Thoracic aorta (tissue), 2 donors: ENCODE measurements at regions not wholly inside any gene's neighbourhood (a gene's known extent, or its start where the extent isn't known, plus 50 kb on each side); places are given as distances from the start of the nearest gene placed in this dataset.
A peak's percentile ranks its signal among the peaks of the same experiment; 100 is the strongest.

Source experiments
- ATAC-seq: fragments of 150-250 bp; one replicate; pipeline ENCODE4 v1.8.0; 2017; ENCODE audit warnings: low read depth; ENCODE audit not compliant: insufficient number of reproducible peaks, low FRiP score
- DNase-seq: peaks from one replicate; pipeline ENCODE4 v3.0.0-alpha.2; 2020; ENCODE audit warnings: low spot score
- H3K27ac ChIP-seq, 2 donors: fragments of 200-600 bp; sonication (generic); 1 replicate in 1 of 2; 2 replicates in 1 of 2; pipeline ENCODE4 v1.5.1; 2016; ENCODE audit warnings: mild to moderate bottlenecking in 2 of 2, moderate library complexity in 2 of 2
- H3K27me3 ChIP-seq: fragments of 200-600 bp; sonication (generic); replicated peaks from 2 replicates; pipeline ENCODE4 v1.6.0; 2016; ENCODE audit warnings: mild to moderate bottlenecking; ENCODE audit not compliant: insufficient read depth
- H3K36me3 ChIP-seq: fragments of 200-600 bp; sonication (generic); one replicate; pipeline ENCODE4 v1.5.1; 2016
- H3K4me1 ChIP-seq, 2 donors: fragments of 200-600 bp; sonication (generic); 1 replicate in 1 of 2; 2 replicates in 1 of 2; pipeline versions ENCODE4 v1.5.1 to v1.6.0; 2016; ENCODE audit warnings: low read depth in 2 of 2, mild to moderate bottlenecking in 1 of 2; ENCODE audit not compliant: control insufficient read depth in 1 of 2
- H3K4me3 ChIP-seq: fragments of 200-600 bp; sonication (generic); 2 replicates; pipeline ENCODE4 v1.5.1; 2016; ENCODE audit warnings: mild to moderate bottlenecking
- H3K9me3 ChIP-seq: fragments of 200-600 bp; sonication (generic); 2 replicates; pipeline ENCODE4 v1.5.1; 2016
- TF ChIP-seq, protein P1 (sequence below): fragments of 200-600 bp; sonication (generic); IDR thresholded peaks from one replicate; pipeline ENCODE4 v1.5.1; 2019; ENCODE audit warnings: antibody characterized with exemption

DNA sequence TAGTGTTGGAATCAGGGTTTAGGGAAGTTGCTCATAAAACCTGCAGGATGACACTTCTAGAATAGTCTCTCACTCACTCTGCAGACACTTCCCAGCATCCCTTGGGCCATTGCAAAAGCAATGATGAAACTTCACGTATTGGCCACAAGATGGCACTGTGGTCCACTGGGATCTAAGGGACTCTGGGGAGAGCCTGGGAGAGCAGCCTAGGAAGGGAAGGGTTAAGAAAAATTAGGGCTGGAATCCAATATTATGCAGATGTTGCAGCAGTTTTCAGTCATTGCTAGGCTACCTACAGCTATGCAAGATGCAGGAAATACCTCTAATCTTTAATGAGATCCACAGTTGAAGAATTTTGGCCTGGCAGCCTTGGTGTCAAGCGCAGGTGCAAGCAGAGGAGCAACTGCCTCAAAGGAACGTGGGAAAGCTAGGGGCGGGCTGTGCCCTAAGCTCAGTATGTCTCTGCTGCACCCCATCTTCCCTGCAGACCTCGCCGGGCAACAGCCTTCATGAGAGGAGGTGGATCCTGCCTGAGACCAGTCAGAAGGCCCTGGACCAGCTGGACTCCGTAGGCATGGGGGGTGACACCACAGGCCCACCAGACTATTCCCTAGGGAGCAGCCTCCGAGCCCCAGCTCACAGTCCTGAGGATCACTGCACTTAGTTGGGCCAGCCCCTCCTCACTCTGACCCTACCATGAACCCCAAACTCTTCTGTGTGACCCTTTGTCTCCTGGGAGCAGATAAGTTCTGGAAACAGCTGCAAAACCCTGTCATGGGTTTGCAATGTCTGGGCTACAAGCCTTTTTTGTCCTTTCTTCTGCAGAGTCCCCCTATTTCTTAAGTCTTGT is 127.9 kb upstream of the PRSS58 start:
- no peak overlapping the region for H3K27ac ChIP-seq
- DNase-seq (no peak), ATAC-seq (no peak)
- H3K27me3 ChIP-seq, result no peaks in the 10 kb centered on the region
- no peaks in the 10 kb centered on the region for H3K4me1 ChIP-seq
- no peak overlapping the region for H3K4me3 ChIP-seq
- TF ChIP-seq, protein P1, sequence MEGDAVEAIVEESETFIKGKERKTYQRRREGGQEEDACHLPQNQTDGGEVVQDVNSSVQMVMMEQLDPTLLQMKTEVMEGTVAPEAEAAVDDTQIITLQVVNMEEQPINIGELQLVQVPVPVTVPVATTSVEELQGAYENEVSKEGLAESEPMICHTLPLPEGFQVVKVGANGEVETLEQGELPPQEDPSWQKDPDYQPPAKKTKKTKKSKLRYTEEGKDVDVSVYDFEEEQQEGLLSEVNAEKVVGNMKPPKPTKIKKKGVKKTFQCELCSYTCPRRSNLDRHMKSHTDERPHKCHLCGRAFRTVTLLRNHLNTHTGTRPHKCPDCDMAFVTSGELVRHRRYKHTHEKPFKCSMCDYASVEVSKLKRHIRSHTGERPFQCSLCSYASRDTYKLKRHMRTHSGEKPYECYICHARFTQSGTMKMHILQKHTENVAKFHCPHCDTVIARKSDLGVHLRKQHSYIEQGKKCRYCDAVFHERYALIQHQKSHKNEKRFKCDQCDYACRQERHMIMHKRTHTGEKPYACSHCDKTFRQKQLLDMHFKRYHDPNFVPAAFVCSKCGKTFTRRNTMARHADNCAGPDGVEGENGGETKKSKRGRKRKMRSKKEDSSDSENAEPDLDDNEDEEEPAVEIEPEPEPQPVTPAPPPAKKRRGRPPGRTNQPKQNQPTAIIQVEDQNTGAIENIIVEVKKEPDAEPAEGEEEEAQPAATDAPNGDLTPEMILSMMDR, result peak; percentile 26
- H3K9me3 ChIP-seq, result no peaks in the 10 kb centered on the region
- no peaks in the 10 kb centered on the region for H3K36me3 ChIP-seq

DNA sequence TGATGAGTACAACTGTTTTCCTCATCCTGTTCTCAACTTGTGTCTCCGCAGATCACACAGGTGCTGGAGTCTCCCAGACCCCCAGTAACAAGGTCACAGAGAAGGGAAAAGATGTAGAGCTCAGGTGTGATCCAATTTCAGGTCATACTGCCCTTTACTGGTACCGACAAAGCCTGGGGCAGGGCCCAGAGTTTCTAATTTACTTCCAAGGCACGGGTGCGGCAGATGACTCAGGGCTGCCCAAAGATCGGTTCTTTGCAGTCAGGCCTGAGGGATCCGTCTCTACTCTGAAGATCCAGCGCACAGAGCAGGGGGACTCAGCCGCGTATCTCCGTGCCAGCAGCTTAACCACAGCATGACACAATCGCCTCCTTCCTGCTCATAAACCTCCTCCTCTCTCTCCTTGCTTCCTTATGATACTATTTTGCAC is 126.7 kb upstream of the PRSS58 start:
- Histone ChIP-seq H3K27me3 (no peaks in the 10 kb centered on the region), H3K36me3 (no peaks in the 10 kb centered on the region), H3K27ac (no peak overlapping the region), H3K4me3 (peak overlapping the region; percentile 29), H3K4me1 (no peaks in the 10 kb centered on the region), H3K9me3 (no peaks in the 10 kb centered on the region)
- TF ChIP-seq, protein P1, result no peak
- ATAC-seq (no peak), DNase-seq (no peak)

DNA sequence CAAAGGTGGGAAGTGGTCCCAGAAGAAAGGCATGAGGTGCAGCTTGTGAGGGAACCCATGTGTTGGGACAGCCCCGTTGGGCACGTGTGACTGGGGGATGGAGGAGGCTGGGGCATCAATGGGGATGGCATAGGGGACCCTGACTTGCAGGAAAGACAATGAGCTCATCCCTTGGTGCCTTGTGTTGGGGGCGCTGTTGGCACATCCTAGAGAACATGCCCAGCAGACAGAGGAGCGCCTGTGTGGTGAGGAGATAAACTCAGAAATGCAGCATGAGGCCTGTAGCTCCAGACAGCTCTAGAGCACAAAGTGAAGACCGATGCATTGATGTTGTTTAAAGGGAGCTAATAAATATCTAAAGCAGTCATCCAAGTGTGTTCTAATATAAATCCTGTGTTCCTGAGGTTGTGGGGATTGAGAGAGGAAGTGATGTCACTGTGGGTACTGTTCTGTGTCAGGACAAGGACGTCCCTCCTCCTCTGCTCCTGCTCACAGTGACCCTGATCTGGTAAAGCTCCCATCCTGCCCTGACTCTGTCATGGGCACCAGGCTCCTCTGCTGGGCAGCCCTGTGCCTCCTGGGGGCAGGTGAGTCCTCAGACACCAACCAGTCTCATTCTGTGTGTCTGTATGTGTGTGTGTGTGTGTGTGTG is 126.1 kb upstream of the PRSS58 start:
- no peak overlapping the region for H3K27ac ChIP-seq
- ATAC-seq, result no peak
- H3K4me3 ChIP-seq, result peak overlapping the region; percentile 29
- no peaks in the 10 kb centered on the region for H3K27me3 ChIP-seq
- no peaks in the 10 kb centered on the region for H3K9me3 ChIP-seq
- H3K36me3 ChIP-seq, result no peaks in the 10 kb centered on the region
- H3K4me1 ChIP-seq, result no peaks in the 10 kb centered on the region
- DNase-seq, result no peak
- TF ChIP-seq, protein P1, result no peak

DNA sequence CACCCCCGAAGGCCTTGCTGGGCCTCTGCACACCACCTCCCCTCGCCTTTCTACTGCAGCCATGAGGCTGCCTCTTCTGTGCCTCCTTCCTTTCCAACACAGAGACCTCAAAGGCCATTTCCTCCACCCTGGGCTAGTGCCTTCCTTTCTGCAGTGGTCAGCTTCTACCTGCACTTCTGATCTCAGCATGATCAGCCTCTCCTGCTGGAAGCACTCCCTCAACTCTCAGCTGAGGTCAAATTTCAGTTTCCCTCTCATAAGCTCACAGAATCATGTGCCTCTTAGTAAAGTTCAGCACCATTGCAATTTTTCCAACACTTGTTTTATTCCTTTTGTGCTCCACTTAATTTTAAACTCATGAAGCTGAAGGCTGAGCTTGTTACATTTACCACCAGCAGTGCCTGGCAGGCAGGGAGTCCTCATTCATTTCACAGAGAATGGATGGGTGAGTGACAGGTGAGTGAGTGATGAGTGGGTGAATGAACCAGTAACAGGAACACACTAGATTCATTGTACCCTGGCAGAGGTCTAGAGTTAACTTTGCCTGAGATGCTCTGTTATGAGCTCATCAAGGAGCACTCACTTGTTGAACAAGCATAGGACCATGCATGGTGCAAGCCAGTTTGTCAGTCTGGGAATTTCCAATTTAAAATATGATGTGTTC is 124.0 kb upstream of the PRSS58 start:
- Histone ChIP-seq H3K9me3 (no peaks in the 10 kb centered on the region), H3K4me1 (no peaks in the 10 kb centered on the region), H3K4me3 (no peak overlapping the region), H3K27me3 (no peaks in the 10 kb centered on the region), H3K27ac (no peak overlapping the region), H3K36me3 (no peaks in the 10 kb centered on the region)
- ATAC-seq (no peak), DNase-seq (no peak)
- TF ChIP-seq, protein P1, result no peak

DNA sequence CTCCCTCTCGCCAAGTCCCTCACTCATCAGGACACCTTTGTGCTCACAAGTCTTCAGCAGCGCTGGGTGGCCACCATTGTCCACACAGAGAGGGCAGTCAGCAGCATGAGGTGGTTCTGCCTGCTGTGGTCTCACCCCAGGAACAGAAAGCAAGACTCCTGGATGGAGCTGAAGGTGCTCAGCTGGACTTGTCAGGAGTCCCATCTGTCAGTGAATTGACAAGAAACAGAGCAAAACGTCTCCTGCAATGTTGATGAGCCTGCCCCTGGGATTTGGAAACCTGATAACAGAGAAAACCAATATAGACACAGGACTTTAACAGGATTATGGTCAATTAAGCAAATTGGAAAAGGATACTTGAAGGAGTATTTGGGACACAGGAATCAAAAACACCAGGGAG is 122.2 kb upstream of the PRSS58 start:
- DNase-seq (no peak), ATAC-seq (no peak)
- no peaks in the 10 kb centered on the region for H3K27me3 ChIP-seq
- TF ChIP-seq, protein P1, result no peak
- H3K36me3 ChIP-seq, result no peaks in the 10 kb centered on the region
- no peak overlapping the region for H3K4me3 ChIP-seq
- H3K4me1 ChIP-seq, result no peaks in the 10 kb centered on the region
- no peaks in the 10 kb centered on the region for H3K9me3 ChIP-seq
- no peak overlapping the region for H3K27ac ChIP-seq
